ENCODE measurements at regions not wholly inside any gene's neighbourhood (a gene's known extent, or its start where the extent isn't known, plus 50 kb on each side); places are given as distances from the start of the nearest gene placed in this dataset.

GRCh38 chr14:26132061-26132645 is 465.7 kb downstream of the NOVA1 start:
- no peak for DNase-seq

- no peak for DNase-seq
Observed at GRCh38 chr14:26130690-26131089, 467.1 kb downstream of the NOVA1 start.

GRCh38 chr14:26128931-26129671 is 468.7 kb downstream of the NOVA1 start:
- DNase-seq: no peak

GRCh38 chr14:26124896-26125438 is 472.9 kb downstream of the NOVA1 start:
- no peak for DNase-seq

GRCh38 chr14:26123459-26123858 is 474.4 kb downstream of the NOVA1 start:
- DNase-seq: no peak

- no peak for DNase-seq
Observed at GRCh38 chr14:26121181-26121580, 476.7 kb downstream of the NOVA1 start.

GRCh38 chr14:26113911-26114640 is 483.8 kb downstream of the NOVA1 start:
- no peak for DNase-seq

- no peak for DNase-seq
Observed at GRCh38 chr14:26104717-26105116, 493.1 kb downstream of the NOVA1 start.

- DNase-seq: no peak
Observed at GRCh38 chr14:26097852-26098251, 500.0 kb downstream of the NOVA1 start.

GRCh38 chr14:26088275-26088674 is 509.6 kb downstream of the NOVA1 start:
- no peak for DNase-seq

- DNase-seq: no peak
Observed at GRCh38 chr14:26081043-26081442, 516.8 kb downstream of the NOVA1 start.

GRCh38 chr14:26078561-26078960 is 519.3 kb downstream of the NOVA1 start:
- DNase-seq: no peak

- no peak for DNase-seq
Observed at GRCh38 chr14:26074892-26075291, 522.9 kb downstream of the NOVA1 start.

- DNase-seq: no peak
Observed at GRCh38 chr14:26070443-26070842, 527.4 kb downstream of the NOVA1 start.

GRCh38 chr14:26067786-26068459 is 529.9 kb downstream of the NOVA1 start:
- no peak for DNase-seq

- DNase-seq: no peak
Observed at GRCh38 chr14:26067341-26067740, 530.5 kb downstream of the NOVA1 start.

GRCh38 chr14:26056036-26056616 is 541.7 kb downstream of the NOVA1 start:
- no peak for DNase-seq

GRCh38 chr14:26032348-26032747 is 565.5 kb downstream of the NOVA1 start:
- no peak for DNase-seq

- DNase-seq: no peak
Observed at GRCh38 chr14:26026384-26026783, 571.4 kb downstream of the NOVA1 start.

GRCh38 chr14:26023967-26024366 is 573.9 kb downstream of the NOVA1 start:
- DNase-seq: no peak

- DNase-seq: no peak
Observed at GRCh38 chr14:26021759-26022158, 576.1 kb downstream of the NOVA1 start.

Data from nucleus accumbens (tissue), 56 donors.